ENCODE measurements at regions not wholly inside any gene's neighbourhood (a gene's known extent, or its start where the extent isn't known, plus 50 kb on each side); places are given as distances from the start of the nearest gene placed in this dataset.
"Not testable (repeated sequence)": the region's sequence is repeated elsewhere in the genome, so short reads cannot be mapped to it uniquely, and the experiment has no call there.

DNA sequence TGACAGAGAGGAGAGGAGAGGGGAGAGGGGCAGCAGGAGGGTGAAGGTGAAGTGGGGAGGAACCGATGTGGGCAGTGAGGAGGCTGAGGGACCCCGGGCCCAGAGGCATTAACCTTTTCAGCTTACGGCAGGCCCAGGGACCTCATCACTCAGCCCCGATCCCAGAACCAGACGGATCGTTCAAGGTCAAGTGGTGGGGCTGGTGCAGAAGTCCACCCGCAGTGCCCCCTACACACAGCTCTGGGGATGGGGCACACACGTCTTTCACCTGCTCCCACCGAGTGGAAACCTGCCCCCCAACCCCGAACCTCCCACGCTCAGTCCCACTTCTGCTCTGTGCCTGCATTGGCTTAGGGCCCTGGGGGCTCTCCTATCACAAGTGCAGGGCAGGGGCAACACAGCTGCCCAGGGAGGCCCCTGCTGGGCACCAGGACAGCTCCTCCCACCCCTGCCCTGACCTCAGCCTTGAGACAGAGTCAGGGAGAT is 81.9 kb upstream of the GOLGA6L4 start:
- DNase-seq = not testable (repeated sequence)

GRCh38 chr15:84154314-84154713 is 81.3 kb upstream of the GOLGA6L4 start:
- not testable (repeated sequence) for DNase-seq

DNA sequence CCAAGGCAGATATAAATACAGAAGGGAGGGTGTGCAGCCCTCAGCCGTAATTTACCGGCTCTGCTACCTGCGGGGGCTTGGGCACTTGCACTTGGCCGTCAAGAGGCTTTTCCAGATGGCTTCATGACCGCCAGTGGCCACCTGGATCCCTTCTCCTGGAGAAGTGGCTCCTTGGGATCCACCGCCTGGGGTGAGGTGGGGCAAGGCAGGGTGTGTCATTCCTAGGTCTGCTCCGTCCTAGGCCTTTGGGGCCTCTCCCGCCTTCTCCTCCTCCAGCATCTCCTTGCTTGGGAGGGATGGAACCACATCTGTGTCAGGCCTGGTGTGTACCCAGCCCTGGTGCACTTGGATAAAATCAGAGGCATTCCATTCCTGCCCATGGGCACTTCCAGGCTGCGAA is 80.8 kb upstream of the GOLGA6L4 start:
- DNase-seq = not testable (repeated sequence)

DNA sequence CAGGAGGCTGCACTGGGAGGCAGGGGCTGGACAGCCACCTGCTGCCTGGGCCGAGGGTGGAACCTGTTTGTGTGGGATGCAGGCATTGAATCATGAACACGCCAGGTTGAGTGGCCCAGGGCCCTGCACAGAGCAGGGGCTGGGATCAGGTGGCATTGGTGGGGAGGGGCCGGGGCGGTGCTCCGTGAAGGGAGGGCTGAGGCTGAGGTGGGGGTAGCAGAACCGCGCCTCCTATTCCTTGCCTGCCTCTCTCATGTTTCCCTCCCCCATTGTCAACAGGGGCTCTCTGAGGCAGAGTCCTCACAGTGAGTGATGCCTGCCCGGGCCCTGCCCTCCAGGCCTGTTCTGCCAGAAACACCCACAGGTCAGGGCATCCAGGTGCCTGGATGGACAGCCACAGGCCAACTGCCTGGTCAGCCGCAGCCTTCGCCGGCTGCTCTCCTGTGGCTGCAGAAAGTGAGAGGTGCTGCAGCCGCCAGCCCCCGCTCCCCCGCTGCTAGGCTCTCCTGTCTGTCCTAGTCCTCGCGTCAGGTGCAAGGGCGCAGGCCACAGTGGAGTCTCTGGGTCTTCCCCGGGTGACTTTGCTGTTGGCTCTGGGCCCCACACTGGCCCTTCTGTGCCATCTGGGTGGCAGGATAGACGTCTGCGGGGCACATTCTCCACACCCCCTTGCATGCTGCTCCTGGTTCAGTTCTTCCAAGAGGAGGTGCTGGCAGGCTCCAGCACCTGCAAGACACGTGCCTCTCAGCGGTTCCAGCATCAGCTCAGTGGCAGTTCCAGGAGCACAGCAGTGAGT is 79.6 kb upstream of the GOLGA6L4 start:
- DNase-seq = not testable (repeated sequence)

DNA sequence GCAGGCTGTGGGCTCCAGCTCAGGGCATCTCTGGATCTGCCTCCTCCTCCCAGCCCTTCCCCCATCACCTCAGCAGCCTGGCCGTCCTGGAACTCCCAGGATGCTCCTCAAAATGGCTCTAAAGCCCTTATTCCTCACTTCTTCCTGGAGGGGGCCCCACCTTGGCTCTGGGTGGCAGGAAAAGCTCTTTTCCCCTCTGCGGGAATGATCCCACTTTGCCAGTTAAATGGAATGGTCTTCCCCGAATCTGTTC is 79.1 kb upstream of the GOLGA6L4 start:
- DNase-seq = not testable (repeated sequence)

DNA sequence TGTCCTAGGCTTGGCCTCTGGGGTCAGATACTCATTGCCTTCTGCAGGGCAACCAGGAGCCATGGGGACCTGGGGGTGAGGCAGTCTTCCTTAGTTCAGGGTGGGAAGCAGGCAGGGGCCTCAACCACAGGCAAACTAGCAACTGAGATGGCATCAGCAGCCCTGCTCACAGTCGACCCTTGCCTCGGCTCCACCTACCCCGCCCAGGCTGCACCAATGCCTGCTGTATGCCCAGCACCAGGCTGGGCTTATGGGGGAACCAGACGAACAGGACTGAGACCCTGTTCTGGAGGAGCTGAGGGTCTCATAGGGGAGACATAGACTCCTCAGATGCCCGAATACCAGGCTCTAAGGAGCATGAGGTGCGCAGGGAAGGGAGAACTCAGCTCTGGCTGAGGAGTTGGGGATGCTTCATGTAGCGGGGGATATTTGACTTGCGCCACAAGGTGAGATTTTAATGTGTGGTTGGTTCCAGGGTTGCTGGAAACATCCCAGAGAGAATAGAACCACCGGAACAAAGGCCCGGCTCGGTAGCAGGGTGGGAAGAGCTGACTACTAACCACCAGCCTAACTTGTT is 78.4 kb upstream of the GOLGA6L4 start:
- not testable (repeated sequence) for DNase-seq

DNA sequence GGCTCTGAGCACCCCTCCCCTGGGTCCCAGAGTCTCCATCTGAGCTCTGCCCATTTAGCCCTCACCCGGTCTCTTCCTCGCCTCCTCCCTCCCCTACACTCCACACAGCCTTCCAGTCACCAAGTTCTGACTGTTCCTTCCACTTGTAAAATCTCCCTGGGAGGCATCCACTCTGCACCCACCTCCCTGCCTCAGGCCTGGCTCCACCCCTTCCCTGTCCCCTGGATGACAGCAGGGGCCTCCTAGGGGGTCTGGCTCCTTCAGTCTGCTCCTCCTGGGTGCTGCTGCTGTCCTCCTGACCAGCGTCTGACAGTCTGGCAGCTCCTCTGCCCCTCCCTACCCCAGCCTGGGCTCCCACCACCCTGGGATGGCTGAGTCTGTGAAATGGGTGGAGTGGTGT is 77.7 kb upstream of the GOLGA6L4 start:
- not testable (repeated sequence) for DNase-seq

- not testable (repeated sequence) for DNase-seq
Measured at GRCh38 chr15:84159346-84160269, 76.0 kb upstream of the GOLGA6L4 start.

- not testable (repeated sequence) for DNase-seq
Measured at GRCh38 chr15:84164423-84165292, 70.9 kb upstream of the GOLGA6L4 start.

- DNase-seq = not testable (repeated sequence)
Measured at GRCh38 chr15:84170029-84170428, 65.5 kb upstream of the GOLGA6L4 start.

DNA sequence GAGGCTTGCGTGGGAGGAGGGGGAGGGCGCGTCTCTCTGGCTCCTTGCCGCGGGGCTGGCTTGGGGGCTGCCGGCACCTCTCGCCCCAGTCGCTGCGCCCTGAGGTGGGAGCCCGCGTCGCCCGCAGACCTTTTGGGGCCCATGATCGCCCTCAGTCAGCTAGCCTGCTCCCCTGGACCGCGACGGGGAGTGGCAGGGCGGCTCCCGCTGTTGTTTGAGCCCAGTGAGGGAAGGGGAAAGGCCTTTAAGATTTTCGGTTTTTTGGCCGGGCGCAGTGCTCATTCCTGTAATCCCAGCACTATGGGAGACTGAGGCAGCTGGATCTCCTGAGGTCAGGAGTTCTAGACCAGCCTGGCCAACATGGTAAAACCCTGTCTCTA is 62.4 kb upstream of the GOLGA6L4 start:
- not testable (repeated sequence) for DNase-seq

Data from central memory CD4-positive, alpha-beta T cell (primary cell).